Medulla oblongata (tissue), 1 donor: ENCODE measurements at regions not wholly inside any gene's neighbourhood (a gene's known extent, or its start where the extent isn't known, plus 50 kb on each side); places are given as distances from the start of the nearest gene placed in this dataset.
A peak's percentile ranks its signal among the peaks of the same experiment; 100 is the strongest.

Experiments
- DNase-seq: peaks from one replicate; pipeline ENCODE4 v3.0.0-alpha.2; 2015; ENCODE audit errors: extremely low spot score

DNA sequence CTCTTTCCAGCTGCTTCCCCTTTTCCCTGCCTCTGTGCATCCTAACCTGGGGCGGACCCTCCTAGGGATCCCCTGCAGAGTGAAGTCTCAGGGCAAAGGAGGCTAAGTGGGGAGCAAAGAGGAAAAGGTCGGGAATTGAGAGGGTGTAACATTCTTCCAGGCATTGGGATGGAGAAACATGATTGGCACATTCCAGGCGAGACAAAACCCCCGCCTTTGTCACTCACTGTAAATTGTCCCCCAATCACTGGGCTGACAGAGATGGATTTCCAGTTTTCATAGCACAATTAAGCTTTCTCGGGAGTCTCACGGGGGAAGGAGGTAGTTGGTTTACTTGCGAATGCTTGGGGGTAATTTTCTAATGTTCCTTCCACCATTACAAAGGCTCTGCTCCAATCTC is 74.9 kb downstream of the MIAT start:
- DNase-seq, result no peak

DNA sequence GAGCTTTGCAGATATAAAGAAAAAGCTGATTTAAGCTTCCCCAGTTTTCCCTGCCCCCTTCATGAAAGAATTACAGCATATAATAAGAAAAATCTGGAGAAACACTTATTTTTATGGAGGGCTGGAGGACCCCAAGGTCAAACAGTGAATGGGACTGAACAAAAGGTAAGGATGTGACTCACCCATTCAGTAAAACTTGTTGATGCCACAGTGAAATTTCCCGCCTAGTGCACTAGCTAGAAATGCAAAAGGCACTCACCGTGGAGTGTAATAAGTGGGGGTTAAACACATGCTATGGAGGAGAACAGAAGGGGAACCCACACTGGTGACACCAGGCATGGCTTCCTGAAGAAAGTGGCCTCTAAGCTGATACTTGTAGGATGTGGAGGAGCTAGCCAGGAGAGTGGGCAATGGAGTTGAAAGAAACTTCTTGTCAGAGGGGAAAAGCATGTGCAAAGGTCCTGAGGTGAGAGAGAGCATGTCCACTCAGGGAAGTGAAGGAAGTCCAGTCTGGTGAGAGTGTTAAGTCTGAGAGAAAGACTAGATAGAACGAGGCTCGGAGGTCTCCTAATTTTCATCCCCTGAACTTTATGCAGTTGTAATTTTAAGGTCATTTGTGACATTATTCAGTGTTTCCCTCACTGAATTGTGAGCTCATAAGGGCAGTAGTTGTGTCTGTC is 77.1 kb downstream of the MIAT start:
- no peak for DNase-seq

DNA sequence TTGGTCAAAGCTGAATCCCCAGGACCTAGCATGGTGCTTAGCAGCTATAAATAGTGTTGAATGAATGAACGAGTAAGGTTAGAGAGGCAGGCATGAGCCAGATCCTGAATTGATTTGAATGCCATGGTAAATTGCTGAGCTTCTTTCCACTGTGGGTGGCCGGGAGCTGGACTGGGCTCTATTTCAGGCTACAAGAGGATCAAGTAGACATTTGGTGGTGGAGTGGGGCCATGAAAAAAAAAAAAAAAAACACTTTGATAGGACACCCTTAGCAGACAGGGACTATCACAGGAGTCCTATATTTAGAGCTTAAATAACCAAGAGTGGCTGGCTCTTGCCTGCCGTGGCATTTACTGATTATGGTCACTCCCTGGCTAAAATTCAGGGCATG is 77.6 kb downstream of the MIAT start:
- no peak for DNase-seq

- DNase-seq, result no peak
Observed at GRCh38 chr22:26737262-26737661, 79.9 kb downstream of the MIAT start.

DNA sequence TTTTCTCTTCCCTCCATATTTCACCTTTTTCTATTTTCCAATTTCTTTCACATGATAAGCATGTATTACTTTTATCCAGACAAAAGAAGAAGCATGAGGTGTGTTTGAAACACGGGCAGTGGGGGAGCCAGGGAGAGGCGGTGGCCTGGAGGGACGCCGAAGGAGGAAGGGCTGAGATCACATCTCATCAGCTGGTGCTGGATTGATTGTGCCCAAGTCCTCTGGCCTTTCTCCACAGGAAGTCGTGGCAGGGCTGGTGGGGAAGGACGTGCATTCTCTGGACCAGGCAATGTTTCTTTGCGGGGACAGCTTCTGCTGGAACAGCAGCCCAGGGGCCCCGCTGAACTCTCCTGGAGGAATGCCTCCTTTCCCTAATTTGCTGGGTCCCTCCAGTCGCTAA is 82.9 kb downstream of the MIAT start:
- no peak for DNase-seq

DNA sequence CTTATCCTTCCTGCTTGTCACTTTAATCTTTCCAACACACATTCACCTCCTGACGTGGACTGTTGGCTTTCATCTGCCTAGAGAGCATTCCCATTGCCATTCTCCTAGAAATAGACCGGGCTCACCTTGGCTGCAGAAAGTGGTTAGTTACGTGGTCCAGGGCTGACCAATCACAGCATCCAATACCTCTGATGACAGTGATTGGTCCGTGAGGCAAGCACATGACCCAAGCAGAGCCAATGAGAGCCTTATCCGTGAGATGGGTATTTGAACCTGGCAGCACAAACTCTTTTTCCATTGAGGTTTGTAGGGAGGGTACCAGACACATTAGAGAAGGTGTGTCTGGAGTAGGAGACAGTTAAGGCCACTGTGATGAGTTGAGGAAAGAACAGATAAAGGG is 85.8 kb downstream of the MIAT start:
- no peak for DNase-seq

DNA sequence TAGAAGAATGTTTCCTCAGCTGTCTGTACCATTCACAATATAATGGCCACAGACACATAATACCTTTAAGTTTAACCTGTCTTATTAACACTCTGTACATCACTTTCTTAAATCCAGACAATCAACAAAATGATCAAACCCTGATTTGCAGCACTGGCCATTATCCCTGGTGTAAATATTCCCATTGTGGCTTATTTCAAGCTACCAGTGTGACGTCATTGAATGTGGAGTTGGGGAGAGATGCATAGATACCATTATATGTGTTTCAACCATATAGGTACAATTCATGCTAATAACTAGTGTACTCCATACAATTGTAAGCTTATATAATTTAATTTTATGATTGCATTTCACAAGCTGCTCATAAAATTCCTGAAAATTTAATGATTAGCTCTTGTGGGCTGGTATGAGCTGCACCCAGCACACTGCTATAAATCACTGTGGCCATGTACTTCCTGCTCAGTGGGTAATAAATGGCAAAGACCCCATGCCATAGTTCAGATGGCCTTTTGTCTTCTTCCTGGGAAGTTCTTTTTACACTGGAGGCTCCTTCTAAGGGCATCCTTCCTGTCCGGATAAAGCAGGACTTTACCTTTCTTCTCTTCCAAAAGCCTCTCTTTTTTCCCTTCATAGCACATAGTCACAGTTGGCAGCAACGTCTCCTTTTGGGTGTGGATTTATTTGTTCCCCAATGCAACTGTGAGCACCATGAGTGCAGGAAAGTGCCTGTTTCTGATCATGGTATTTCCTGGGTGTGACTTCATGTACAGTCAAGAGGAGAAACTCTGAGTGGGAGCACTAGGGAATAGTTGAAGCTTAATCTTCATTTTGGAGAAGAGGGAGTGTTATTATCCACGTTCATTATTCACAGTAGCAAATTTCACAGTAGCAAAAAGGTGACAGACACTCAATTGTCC is 87.8 kb downstream of the MIAT start:
- no peak for DNase-seq

DNA sequence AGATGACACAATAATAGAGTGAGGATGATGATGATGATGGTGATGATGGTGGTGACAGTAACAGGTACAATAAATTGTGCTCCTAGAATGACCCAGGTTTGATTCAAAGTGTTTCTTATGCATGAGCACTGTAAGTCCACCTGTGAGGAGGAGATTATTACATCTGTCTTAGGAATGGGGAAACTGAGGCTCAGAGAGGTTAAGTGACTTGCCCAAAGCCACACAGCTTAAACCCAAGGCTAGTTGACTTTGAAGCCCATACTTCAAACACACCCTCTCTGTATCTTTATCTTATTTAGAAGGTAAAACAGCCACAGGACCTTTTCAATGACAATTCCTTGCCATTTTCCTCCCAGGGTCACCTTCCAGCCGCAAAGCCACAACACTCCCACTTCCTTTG is 88.9 kb downstream of the MIAT start:
- no peak for DNase-seq

GRCh38 chr22:26748845-26749244 is 91.5 kb downstream of the MIAT start:
- peak; percentile 73 for DNase-seq

DNA sequence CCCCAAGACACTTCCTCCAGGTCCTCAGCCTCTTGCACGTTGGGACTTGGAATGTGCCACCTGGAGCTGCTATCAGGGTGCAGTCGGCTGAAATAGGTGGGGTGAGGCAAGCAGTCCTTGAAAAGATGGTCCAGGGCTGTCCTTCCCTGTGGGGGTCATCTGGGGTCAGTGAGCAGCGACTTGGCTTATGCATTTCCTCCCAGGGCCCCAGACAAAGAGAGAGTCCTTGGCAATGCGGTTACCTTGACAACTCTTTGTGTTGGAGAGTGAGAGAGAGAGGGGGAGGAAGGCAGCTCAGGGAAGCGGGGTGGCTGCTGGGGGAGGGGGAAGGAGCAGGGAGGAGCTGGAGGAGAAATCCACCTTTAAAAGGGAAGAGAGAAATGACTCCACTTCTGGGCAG is 93.8 kb downstream of the MIAT start:
- DNase-seq, result peak; percentile 70

GRCh38 chr22:26753125-26753862 is 95.9 kb downstream of the MIAT start:
- no peak for DNase-seq

DNA sequence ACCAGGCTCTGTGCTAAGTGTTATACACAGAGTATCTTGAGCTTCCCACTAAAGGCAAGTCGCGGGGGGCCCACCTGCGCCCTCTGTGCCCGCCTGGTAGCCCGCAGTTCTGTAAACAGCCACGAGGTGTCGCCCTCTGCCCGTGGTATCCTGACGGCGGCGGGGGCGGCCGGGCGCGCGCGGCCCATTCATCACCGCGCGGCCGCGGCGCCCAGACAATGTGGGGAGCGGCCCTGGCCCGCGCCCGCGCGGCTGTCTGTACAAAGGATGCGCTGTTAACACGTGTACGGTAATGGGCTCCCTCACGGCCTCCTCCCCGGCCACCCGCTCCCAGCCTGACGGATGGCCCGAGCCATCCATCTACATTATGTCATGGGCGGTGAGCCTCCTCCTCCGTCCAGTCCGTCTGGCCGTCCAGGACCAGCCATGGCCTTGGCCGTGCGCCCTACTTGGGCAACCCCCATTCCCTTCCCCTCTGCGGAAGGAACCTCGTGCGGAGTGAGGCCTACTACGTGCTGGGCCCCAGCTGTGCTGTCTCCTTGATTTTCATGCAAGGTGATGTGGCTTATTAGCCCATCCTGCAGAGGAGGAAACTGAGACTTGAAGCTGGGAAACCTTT is 99.4 kb downstream of the MIAT start:
- peak; percentile 59 for DNase-seq

GRCh38 chr22:26757496-26757895 is 100.1 kb downstream of the MIAT start:
- no peak for DNase-seq

DNA sequence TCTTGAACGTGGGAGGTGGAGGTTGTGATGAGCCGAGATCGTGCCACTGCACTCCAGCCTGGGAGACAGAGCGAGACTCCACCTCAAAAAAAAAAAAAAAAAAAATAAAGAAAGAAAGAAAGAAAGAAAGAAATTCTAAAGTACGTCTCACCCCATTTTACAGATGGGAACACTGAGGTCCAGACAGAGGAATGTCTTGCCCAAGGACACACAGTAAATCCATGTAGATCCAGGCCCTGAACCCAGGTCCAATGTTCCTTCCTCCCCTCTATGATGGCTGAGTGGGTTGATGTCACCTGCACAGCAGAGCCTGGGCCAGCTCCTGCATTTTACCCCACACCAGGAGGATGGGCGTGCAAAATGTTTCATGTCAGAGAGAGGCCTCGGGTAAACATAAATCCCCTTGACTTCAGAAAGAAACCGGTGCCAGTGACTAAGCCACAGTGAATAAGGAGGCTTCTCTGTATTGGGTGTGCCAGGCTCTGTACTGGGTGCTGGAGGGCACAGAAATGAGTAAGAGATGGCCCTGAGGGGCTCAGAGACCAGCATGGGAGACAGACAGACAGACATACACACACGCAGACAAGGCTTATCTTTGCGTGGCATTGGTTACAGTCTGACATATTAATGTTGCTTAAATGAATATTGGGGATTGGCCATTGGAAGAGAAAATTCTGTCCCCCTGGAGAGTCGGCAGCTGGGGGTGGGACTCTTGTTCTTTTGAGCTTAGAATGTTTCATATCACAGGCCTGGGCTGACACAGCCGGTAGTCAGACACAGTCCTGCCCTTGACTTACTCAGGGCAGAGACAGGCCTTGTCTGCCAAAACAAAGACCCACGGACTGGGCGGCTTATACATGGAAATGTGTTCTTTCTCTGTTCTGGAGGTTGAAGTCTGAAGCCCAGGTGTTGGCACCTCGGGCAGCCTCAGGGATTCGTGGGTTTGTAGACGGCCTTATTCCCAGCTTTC is 105.4 kb downstream of the MIAT start:
- no peak for DNase-seq

DNA sequence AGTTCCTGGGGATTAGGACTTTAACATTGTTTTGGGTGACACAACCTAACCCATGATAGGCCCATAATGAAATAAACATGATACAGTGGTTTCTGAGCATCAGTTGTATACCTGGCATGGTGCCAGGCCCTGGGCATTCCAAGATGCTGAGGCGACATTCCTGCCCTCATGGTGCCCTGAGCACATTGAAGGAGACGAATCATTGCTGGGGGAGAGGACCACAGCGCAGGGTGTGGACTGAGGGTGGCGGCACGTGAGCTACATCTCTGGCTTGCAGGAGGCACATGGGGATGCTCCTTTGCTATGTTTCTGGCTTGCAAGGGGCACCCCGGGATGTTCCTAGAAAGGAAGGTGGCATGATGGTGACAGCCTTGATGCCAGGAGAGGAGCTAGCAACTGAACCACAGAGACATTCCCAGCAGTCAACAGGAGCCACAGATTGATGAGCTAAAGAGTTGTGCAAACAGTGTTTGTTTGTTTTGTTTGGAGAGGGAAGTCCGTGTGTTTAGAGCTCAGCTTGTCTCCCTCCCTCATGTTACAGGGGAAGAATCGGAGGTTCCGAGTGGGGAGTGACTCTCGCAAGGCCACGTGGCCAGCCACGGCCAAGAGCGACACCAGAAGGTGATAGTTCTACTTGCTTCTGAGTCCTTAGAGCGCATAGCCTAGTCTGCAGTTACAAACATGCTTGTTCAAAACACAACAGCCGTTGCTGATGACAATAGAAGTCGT is 106.4 kb downstream of the MIAT start:
- peak; percentile 12 for DNase-seq

DNA sequence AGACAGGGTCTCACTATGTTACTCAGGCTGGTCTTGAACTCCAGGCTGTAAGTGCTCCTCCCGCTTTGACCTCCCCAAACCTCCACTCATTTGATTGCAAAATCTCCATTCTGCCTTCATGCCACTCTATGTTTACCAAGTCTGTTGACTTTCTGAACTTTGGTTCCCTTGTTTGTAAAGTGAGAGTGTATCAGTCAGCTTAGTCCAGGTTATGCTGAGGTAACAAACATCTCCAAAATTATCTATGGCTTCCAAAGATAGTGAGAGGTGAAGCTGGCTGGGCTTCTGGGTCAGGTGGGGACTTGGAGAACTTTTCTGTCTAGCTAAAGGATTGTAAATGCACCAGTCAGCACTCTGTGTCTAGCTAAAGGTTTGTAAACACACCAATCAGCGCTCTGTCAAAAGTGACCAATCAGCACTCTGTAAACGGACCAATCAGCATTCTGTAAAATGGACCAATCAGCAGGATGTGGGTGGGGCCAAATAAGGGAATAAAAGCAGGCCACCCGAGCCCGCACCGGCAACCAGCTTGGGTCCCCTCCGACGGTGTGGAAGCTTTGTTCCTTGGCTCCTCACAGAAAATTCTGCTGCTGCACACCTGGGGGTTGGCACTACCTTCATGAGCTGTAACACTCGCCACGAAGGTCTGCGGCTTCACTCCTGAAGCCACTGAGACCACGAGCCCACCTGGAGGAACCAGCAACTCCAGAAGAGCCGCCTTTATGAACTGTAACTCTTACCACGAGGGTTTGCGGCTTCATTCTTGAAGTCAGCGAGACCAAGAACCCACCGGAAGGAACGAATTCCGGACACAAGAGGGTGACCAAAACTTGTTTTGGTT is 109.3 kb downstream of the MIAT start:
- no peak for DNase-seq

DNA sequence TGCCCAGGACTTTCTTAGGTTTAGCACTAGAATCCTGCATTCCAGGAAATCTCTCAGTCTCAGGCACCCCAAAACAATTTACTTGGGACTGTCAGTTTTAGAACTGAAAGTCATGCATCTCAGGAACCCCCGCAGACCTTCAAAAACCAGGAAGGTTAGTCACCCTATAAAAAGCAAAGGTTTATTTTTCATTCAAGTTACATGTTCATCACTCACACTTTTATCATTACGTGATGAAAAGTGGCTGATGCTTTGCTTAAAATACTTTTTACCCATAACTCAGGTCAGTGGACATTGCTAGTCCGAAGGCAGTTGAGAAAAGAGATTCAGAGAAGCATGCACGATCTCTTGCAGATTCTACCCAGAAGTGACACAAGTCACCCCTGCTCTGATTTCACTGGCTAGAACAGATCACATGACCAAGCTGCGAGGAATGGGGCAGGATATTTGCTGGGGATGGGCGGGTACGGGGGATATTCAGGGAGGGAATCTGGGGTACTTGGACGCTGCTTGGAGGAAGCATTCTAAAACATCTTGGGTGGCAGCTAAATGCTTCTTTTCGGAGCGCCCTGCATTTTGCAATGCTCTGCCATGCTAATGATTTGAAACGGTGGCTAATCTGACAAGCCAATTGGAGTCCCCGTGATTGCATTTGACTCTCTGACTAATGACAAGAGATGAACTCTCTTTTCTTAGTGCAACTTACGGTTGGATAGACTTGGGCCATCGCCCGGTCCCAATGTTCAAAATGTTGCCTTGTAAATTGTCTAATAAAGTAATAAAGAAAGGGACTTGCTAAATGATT is 110.2 kb downstream of the MIAT start:
- DNase-seq, result peak; percentile 34

GRCh38 chr22:26768156-26768515 is 110.7 kb downstream of the MIAT start:
- no peak for DNase-seq

- DNase-seq, result no peak
Observed at GRCh38 chr22:26768952-26769351, 111.6 kb downstream of the MIAT start.
